NOMO-1 treated with DMSO at 0.1 percent for 48 hours (cell line): ENCODE measurements at regions not wholly inside any gene's neighbourhood (a gene's known extent, or its start where the extent isn't known, plus 50 kb on each side); places are given as distances from the start of the nearest gene placed in this dataset.

Experiments used
- DNase-seq: peaks from one replicate; lab custom pipeline; 2025; ENCODE audit not compliant: unreplicated experiment; lab: John Stamatoyannopoulos, UW

DNA sequence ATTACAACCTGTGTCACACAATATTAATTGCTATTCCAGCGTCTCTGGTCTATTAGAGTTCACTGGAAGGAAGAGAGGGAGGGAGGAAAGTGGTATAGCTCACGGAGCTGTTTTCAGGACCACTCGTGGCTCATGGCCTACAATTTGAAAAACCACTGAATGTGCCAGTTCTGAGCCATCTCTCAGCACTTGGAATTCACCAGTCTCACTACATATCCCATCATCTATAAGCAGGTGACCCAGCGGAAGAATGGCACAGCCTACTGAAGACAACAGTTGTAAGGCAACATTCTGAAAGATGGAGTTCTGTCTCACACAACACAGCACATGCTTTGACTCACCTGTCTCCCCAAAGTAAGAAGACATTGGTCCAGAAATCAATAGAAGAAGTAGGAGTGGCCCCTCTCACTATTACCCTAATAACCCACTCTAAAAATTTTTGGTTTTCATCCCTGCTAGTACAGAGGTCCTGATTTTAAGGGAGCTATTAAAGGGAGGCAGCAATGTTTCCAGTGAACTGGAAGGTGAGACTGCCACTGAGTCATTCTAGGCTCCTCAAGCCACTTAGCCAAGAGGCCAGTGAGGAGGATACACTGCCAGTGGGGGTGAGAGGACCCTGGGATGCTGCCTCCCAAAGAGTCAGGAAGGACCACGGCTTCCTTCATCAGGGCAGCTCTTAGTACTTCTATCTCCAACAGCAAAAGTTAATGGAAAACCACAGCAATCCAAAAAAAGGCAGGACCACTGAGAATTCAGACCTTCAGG lies 50.0 kb upstream of the DOCK9 start:
- DNase-seq, result no peak

DNA sequence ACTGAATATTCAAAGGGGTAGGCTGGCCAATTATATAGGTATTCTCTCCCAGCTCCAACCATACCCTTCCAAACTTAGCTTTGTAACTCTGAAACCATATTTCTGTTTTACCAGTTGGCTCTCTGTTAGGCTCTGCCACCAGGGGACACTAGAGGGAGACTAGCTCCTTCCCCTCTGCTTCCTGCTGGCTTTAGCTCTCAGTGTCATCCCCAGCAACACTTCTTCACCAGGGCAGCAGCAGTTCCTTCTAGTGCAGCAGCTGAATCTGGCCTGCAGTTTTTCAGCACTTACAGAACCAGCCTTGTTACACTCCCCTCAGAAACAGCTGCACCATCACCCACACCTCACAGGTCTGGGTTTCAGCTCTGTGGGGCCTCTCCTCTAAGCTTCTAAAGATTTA lies 51.0 kb upstream of the DOCK9 start:
- DNase-seq, result peak; percentile 46

DNA sequence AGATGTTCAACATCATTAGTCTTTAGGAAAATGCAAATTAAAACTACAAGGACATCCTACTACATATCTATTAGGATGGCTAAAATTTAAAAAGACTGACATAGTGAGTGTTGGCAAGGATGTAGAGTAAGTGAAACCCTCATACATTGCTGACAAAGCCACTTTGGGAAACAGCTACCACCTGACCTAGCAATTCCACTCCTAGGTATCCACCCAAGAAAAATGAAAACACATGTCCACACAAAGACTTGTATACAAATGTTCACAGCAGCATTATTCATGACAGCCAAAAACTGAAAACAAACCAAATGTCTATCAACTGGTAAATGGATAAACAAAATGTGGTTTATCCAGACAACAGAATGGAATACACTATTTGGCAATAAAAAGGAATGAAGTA lies 51.7 kb upstream of the DOCK9 start:
- DNase-seq, result no peak

DNA sequence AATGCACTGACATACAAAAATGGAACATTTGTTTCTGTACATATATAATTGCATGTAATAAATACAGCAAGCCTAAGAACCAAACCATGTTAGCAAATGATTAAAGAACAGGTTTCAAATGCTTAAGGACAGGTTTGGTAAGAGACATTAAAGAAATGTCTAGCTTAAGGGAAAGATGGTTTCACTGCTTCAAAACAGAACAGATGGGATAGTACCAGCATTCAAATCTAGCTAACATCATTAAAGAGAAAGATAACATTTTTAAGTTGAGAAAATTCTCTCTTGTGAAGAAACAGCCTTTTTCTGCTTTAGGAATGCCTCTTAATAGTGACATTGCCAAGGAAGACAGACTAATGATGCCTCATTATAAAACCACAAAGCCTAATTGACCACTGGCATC lies 52.5 kb upstream of the DOCK9 start:
- DNase-seq, result no peak

DNA sequence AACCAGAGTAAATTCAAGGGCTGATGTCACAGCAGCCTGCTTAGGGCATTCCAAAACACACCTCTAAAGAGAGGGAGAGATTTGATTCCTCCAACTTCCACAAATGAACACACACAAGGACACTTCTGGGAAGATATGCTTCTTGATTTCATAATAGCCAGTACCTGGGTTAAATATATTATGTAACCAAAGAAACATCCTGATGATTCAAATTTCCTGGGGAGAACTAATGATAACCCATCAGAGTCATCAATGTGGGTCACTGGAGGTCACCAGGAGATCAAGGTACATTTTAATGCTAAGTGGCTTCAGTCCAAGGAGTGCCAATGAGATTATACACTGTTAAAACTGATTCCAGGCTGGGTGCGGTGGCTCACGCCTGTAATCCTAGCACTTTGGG lies 54.0 kb upstream of the DOCK9 start:
- DNase-seq, result no peak

DNA sequence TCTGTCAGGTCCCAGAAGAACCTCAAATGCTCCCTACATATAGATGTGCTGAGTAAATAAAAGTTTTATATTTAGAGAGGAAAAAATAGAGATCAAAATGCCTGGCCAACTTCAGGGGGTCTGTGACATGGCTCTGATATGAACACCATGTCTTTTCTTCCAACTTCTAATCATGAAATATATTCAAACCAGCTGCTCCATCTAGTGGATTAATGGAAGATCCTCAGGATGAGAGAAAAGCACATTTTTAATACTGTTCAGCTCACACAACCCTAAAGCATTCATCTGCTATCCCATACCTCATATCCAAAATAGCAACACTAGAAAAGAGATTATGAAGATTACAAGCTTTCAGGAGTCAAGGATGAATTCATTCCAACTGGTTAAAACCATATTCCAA lies 56.0 kb upstream of the DOCK9 start:
- peak; percentile 28 for DNase-seq

DNA sequence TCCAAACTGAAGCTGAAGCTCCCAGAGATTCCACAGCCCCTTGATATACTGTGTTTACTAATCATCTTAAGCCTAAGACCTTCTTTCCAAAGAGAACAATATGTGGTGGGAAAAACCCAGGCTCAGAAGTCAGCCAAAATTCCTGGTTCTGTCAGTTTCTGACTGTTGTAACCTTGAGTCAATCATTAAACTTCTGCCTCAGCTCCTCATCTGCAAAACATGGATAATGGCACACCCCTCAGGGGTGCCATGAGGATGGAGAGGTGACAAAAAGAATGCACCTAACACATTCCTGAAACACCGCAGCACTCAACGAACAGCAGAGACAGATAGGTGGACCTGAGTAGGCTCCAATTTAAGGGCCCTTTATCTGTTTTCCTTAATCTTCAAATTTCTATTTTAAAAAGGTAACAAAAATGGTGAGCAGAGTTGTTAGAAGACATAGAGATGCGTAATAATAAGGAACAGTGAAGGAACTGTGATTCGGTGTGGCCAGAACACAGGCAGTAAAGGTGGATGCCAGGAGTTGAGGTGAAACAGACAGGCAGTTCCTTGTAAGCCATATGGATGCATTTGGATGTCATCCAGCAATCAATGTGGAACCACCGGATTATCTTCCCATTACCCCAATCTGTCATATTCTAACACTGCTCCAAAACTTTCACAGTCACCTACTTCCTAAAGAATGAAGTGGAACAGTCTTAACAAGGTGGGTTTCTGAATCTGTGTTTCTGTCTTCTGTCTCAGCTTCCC lies 56.6 kb upstream of the DOCK9 start:
- no peak for DNase-seq

DNA sequence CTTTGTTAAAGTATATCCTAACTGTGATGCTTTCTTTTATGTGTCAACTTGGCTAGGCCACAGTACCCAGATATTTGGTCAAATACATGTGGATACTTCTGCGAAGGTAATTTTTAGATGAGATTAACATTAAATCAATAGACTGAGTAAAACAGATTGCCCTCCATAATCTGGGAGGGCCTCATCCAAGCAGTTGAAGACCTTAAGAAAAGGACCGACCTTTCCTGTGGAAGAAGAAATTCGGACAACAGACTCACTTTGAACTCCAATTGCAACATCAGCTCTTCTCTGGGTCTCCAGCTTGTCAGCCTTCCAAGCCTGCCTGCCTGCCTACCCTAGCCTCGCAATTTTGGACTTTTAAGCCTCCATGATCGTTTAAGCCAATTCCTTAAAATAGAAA lies 57.9 kb upstream of the DOCK9 start:
- DNase-seq, result no peak

DNA sequence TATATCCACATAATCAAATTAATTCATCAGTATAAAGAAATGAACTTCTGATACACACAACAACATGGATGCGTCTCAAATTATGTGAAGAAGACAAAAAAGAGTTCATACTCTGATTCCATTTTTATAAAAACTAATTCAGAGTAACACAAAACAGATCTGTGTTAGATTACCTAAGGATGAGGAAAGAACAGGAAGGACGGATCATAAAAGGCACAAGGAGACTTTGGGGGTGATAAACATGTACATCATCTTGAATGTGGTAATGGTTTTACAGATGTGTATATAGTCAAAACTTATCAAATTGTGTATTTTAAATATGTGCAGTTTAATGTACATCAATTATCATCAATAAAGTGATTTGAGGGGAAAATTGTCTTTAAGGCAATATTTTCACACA lies 59.9 kb upstream of the DOCK9 start:
- DNase-seq, result no peak

DNA sequence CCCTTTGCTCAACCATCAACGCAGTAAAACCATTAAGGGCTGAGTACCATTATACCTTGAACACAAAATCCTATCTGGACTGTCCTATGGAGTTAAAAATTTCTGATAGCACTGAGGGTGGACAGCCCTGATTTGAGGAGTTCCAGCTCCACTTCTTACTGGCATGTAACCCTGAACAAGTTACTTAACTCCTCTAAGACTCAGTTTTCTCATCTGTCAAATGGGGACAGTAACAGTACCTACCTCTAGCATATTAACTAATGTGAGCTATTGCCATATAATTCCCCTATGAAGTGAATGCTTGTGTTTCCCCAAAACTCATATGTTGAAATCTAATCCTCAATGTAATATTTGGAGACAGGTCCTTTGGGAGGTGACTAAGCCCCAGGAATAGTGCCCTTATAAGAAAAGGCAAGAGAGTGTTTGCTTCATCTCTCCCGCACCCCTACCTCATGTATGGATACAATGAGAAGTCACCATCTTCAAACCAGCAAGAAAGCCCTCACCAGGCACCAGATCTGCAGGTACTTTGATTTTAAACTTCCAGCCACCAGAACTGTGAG lies 61.9 kb upstream of the DOCK9 start:
- no peak for DNase-seq

DNA sequence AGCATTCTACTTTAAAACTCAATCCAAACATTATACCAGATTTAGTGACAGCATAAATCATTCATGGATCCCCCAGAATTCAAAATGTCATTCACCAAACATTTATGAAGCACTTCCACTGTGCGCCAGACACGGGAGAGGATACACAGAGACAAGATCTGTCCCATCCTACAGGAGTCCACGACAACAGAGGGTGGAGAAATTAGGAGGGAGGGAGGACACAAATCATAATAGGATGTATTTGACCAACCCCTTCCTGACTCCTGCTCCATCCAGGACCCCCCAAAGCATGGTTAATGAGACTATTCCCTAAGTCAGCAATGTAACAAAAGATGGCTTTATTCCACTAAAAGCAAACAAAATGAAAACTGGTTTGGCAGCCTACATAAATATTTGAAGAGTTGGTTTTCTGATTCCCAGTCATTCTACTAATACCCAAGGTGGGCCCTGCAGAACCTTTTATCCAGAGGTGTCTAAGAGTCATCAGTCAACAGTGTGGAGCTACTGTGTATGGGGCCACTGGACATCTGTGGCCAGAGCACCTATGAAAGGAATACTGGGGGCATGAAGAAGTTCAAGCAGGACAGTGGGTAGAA lies 62.8 kb upstream of the DOCK9 start:
- no peak for DNase-seq

DNA sequence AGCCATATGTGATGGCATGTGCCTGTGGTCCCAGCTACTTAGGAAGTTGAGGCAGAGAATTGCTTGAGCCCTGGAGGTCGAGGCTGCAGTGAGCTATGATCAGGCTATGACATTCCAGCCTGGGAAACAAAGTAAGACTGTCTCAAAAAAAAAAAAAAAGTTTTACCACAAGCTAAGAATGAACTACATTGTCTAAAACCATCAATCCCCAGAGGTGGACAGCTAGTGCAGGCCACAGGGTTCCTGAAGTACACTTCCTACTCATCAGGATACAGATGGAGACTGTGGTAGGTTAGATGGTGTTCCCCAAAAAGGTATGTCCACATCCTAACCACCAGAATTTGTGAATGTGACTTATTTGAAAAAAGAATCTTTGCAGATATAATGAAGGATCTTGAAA lies 63.5 kb upstream of the DOCK9 start:
- DNase-seq, result no peak

DNA sequence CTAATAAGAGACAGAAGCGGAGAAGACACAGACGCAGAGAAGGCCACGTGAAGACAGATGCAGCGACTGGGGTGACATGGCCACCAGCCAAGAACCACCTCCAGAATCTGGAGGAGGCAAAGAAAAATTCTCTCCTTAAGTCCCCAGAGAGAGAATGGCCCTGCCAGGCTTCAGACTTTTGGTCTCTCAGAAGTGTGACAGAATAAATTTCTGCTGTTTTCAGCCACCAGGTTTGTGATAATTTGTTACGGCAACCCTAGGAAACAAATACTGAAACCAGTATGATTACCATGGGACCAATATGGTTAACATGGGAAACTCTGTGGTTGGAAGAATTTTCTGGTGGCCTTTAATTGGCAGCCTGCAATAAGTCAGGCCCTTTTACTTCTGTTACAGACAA lies 63.9 kb upstream of the DOCK9 start:
- no peak for DNase-seq

DNA sequence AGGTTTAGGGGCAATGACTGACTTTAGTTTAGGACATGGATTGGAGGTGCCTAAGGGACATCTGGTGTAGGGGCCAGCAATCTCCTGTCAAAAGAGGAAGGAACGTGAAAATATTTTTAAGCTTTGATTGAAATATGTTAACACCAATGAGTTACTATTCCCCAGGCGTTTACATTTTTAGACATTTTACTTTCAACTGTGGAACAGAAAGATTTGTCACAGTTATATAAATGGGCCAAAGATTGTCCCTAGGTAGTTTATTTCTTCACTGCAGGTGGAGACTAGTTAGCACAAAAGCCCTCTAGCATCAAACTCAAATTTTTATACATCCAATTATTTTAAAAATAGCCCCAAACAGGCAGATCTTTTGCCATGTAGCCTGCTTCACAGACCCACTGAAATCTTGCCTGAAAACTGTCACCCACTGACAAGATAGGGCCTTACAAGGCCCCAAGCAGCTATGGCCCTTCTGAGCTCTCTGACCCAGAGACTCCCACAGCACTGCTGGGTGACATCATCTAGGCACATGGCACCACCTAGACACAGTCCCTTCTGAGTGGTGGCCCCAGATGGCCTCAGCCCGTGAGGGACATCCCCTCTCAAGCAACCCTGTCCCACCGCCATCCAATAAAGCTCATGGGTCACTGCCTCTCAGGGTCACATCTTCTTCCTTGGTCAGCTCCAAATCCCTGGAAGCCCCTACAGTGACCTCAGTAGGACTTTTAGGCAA lies 64.8 kb upstream of the DOCK9 start:
- DNase-seq, result no peak

DNA sequence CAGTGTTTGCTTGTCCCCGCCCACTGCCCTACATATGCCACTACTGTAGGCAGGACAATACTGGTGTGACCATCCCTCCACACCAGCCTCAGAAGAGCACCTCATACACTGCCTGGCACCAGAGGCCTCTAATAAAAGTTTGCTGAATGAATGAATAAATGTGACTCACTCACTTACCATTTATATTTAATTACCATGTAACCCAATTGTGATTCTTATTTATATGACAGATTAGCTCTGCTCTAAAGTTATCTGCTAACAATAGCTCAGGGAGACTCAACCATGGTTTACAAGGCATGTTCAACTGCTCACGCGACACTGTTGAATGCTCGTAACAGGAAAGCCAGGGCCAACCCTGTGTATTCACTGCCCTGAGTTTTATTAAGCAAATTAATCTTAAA lies 66.0 kb upstream of the DOCK9 start:
- DNase-seq, result no peak

DNA sequence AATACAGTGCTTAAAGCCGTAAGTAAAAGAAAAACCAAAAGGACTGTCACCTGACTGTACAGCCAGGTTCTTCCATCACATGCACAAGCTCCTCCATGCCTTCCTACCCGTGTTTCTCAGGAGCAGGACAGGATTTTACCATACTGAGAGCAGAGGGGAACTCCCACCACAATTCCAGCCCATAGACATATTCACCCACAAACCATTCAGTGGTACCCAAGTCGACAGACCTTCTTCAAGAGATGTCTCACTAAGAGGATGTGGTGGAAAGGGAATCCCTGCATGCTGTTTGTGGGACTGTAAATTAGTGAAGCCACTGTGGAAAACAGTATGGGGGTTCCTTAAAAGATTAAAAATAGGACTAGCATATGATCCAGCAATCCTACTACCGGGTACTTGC lies 66.9 kb upstream of the DOCK9 start:
- no peak for DNase-seq

DNA sequence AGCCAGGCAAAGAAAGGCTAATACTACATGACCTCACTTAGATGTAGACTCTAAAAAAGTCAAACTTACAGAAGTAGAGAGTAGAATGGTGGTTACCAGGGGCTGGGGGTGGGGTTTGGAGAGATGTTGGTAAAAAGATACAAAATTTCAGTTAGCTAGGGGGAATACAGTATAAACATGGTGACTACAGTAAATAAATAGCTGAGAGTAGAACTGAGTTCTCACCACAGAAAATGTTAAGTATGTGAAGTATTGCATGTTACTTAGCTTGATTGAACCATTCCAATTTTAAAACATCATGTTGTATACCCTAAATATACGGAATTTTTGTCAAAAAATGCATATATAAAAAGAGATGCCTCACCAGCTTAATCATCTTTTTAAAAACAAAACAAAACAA lies 67.5 kb upstream of the DOCK9 start:
- no peak for DNase-seq

DNA sequence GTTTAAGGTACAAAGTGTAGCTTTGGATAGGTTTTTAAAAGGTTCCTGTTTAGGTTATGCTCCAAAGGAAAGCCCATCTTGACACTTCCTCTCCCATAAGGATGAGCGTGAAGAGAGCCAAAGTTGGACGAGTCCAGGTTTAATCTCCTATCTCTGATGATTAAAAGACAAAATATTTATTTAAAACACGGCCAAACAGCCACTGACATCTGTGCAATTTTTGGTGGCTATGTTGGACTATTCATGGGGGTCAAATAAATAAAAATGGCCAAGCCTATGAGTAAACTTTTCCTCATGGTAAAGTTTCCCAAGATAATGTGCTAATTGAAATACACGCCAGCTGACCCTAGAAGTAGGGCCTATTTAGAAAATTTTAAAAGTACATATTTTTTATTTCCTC lies 69.0 kb upstream of the DOCK9 start:
- no peak for DNase-seq

DNA sequence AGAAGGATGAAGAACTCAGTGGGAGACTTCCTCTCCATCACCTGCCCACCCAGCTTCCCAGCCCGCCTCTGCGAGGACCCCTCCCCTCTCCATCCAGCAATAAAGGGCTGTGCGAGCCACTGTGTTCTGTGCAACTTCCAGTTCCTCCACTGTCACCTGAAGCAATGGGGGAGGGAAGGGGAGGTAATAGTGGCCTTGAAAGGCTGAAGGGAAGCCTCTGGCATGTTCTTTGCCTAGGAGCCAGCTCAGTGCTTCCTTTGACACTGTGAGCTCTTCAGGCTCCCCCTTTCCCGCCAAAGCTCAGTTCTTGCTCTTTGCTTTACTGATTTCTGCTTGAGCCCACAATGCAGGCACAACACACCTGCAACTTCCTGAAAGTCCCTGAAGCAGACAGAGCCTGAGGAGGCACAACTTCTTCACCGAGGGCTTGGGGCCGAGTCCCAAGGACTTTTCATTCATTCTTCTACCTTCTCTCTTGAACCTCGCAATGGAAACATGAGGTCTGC lies 73.2 kb upstream of the DOCK9 start:
- DNase-seq, result no peak

DNA sequence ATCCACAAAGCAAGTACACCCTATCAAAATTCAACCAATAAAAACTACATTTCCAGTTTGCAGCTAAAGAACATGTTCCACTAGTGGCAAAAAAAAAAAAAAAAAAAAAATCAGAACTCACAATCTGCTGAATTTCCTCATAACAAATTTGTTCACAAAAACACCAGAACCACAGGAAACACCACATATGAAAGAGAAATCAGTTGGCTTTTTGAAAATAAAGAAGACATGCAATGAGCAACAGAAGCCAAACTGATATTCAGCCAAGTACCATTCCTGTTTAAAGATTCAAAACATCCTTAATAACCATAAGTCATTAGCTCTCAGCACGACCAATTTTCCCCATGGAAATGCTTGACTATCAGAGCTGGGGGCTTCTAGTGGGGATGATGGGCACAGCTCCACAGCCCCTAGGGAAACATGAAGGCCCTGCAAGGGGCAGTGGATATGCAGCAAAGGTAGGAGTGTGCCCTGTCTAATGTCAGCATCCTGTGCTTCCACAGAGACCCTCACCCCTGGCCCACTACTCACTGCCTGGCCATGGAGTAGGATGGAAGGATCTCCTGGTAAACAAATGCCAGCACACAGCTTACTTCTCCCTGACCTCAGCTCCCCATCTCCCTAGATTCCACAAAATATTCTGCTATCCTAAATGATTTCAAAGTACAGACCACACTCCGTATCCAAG lies 74.0 kb upstream of the DOCK9 start:
- DNase-seq, result no peak
